ENCODE measurements at regions not wholly inside any gene's neighbourhood (a gene's known extent, or its start where the extent isn't known, plus 50 kb on each side); places are given as distances from the start of the nearest gene placed in this dataset.

- TF ChIP-seq CTCF (IDR thresholded peaks at IDR 0.05) (no peak), POLR2AphosphoS5 (IDR thresholded peaks at IDR 0.05; ENCODE audit: low read depth, low read length) (no peak), REST (IDR thresholded peaks at IDR 0.05; ENCODE audit: insufficient read depth in 1 of 2, low read depth in 2 of 2, low read length in 1 of 2) (no peak), TCF7L2 (IDR thresholded peaks at IDR 0.05; ENCODE audit: low read depth, low read length) (no peak), SIN3A (IDR thresholded peaks at IDR 0.05; ENCODE audit: borderline replicate concordance, insufficient read depth, low read depth, low read length) (no peak)
Observed at GRCh38 chr14:22188318-22188717, 400.7 kb downstream of the DAD1 start.
